GM18508 (cell line): ENCODE measurements at regions not wholly inside any gene's neighbourhood (a gene's known extent, or its start where the extent isn't known, plus 50 kb on each side); places are given as distances from the start of the nearest gene placed in this dataset.
"Not testable (repeated sequence)": the region's sequence is repeated elsewhere in the genome, so short reads cannot be mapped to it uniquely, and the experiment has no call there.

Experiments used
- ATAC-seq: cut with Tn5 transposase; IDR thresholded peaks from one replicate; pipeline ENCODE4 v1.9.1; 2021; ENCODE audit warnings: moderate number of reproducible peaks; ENCODE audit not compliant: insufficient read depth, unreplicated experiment

DNA sequence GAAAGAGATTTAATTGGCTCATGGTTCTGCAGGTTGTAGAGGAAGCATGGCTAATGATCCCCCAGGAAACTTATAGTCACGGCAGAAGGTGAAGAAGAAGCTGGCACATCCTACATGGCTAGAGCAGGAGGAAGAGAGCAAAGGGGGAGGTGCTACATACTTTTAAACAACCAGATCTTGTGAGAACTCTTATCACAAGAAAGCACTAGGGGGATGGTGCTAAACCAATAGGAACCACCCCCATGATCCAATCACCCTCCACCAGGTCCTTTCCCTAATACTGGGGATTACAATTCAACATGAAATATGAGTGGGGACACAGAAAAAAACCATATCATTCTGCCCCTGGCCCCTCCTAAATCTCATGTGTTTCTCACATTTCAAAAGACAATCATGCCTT lies 147.2 kb upstream of the EPB41L4A start:
- no peak for ATAC-seq

DNA sequence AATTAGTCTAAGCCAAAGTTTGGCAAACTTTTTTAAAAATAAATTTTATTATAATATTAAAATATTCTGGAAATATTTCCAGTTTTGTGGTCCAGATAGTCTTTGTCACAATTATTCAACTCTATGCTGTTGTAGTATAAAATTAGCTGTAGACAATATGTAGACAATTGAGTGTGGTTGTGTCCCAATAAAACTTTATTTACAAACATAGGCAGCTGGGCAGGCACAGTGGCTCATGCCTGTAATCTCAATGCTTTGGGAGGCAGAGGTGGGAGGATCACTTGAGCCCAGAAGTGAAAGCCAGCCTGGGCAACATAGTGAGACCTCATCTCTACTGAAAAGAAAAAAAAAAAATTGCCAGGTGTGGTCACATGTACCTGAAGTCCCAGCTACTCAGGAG lies 150.5 kb upstream of the EPB41L4A start:
- ATAC-seq = no peak

- ATAC-seq = no peak
Observed at GRCh38 chr5:112570708-112571444, 151.8 kb upstream of the EPB41L4A start.

DNA sequence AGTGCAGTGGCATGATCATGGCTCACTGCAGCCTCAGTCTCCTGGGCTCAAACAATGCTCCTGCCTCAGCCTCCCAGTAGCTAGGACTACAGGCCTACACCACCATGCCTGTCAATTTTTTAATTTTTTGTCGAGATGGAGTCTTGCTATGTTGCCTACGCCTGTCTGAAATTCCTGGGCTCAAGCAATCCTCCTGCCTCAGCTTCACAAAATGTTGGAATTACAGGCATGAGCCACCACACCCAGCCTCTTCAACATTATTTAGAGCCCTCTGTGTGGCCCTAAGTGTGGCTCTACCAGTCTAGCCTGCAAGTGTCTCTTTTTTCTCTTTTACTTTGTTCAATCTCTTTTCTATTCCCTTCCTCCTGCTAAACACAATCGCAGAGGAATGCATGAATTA lies 154.4 kb upstream of the EPB41L4A start:
- no peak for ATAC-seq

DNA sequence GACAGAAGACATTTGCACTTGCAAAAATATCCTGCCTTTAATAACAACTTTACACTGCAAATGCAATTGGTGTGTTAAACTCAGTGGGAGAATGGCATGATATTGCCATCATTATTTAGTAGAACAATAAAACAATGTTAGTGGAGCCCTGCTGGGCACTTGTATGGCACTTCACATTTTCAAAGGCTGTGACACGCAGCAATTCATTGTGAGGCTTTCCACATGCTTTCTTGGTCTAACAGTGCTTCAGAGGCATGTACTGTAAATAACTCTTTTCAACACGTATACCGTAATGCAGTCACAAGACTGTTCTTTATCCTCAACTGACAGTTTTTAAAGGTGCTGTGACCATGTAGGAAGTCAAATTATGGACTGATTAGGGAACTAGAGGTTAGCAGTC lies 155.5 kb upstream of the EPB41L4A start:
- no peak for ATAC-seq

- ATAC-seq = no peak
Observed at GRCh38 chr5:112576298-112576925, 157.3 kb upstream of the EPB41L4A start.

DNA sequence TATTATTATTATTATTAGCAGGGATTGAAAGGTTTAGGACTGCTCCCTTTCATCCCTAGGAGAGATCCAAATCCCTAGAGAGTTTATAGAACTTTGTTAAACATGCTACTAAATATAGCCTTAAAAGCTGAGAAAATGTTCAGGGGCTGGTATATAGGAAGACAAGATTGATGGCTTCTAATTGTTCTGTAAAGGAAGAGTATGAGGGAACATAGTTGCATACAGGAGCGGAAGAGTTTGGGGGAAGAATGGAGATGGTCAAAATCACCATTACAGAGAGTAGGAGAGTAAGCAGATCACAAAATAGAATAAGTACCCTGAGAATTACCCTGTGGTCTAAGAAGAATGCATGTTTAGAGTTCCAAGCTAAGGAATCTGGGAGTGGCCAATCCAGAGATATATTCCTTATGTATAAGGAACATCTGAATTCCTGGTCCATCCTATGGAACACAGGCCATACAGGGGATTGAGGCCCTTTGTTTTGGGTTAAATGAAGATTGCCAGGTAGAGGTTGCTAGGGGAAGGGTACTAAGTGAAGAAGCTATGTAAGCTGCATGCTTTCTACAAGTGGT lies 158.0 kb upstream of the APC start:
- no peak for ATAC-seq

DNA sequence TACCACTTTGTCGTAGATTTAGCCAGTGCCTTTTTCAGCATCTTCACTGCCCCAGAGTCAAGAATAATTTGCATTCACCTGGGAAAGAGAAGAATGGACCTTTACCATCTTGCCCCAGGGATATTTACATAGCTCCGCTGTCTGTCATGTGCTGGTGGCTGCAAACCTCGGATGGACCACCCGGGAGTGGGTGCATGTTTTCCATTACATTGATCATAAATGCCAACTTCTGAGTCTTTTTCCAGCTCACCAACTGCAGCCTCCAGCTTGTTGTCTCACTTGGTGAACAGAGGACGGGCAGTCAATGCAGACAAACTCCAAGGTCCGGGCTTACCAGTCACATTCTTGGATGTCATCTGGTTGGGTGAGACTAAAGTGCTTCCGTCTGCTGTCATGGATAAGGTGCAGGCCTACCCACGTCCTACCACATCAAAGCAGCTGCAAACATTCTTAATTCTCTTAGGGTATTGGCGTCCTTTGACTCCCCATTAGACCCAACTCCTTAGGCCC lies 155.8 kb upstream of the APC start:
- no peak for ATAC-seq

- ATAC-seq = no peak
Observed at GRCh38 chr5:112583166-112583565, 154.5 kb upstream of the APC start.

DNA sequence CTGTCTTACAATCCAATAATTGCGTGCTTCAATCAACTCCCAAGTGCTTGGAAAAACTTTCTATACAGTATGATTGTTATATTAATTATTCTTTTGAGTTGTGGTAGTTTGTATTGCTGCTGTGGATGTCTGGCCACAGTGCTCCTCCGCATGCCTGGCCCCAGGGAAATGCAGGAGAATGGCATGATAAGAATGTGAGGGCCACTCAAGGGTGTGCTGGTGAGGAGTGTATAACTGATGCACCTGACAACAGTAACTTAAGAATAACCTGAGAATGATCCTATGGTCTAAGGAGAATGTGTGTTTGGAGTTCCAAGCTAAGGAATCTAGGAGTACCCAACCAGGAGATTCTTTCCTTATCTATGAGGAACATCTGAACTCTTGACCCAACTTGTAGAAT lies 152.9 kb upstream of the APC start:
- no peak for ATAC-seq

DNA sequence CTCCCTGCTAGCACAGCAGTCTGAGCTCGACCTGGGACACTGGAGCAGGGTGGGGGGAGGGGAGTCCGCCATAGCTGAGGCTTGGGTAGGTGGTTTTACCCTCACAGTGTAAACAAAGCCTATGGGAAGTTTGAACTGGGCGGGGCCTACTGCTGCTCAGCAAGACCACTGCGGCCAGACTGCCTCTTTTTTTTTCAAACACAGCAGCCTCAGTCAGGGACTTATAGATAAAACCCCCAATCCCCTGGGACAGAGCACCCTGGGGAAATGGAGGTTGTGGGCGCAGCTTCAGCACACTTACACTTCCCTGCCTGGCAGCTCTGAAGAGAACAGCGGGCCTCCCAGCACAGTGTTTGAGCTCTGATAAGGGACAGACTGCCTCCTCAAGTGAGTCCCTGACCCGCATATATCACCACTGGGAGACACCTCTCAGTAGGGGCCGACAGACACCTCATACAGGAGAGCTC lies 151.1 kb upstream of the APC start:
- ATAC-seq = no peak

DNA sequence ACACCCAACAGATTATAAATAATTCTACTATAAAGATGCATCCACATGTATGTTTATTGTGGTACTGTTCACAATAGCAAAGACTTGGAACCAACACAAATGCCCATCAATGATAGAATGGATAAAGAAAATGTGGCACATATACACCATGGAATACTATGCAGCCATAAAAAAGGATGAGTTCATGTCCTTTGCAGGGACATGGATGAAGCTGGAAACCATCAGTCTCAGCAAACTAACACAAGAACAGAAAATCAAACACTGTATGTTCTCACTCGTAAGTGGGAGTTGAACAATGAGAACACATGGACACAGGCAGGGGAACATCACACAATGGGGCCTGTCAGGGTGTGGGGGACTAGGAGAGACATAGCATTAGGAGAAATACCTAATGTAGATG lies 146.8 kb upstream of the APC start:
- not testable (repeated sequence) for ATAC-seq

DNA sequence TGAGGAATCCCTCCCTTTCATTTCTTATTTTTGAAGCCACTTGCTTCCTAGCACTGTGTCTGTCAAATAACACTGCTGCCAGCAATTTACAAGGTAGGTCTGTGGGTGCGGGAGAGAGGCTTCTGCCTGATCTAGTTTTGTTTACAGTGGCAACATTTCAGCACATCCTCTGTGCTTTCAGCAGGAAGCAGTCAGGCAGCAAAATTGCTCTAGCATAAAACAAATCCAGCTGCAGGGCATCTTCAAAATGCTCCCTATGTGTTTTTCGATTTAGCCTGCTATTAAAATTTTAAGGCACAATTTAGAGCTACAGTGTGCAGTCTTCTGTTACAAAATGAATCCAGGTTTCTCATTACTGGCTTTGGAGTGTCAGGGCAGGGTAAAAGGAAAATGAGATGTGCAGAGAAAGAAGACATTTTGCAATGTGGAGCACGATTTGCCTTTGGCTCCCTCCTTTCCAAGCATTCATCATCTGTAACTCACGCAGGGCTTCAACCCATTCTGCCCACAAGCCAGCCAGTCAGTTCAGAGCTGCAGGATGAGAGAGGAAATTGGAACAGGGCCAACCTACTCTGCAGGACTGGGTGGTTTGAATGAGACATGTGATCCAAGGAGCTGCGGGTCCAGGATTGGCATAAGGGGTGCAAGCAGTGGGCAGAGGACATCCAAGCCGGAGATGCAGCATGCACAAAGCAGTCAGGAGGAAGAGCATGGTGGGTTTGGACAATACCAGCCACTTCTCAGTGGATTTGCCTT lies 143.4 kb upstream of the APC start:
- ATAC-seq = no peak

DNA sequence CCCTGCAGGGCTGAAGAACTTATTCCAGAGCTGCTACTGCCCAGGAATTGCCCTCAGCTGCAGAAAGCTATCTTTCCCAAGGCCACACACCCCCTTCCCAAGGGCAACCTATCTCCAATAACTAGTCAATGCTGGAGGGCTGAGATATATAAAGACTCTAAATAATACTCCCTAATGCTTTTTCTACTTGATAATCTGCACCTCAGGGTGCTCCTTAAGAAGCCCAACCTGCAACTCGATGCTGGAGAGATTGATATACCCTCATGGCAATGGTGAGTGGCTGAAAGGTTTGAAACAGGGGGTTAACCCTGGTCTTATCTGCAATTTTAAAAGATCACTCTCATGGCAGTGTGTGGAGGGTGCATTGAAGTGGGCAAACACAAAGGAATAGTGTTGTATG lies 142.7 kb upstream of the APC start:
- no peak for ATAC-seq

DNA sequence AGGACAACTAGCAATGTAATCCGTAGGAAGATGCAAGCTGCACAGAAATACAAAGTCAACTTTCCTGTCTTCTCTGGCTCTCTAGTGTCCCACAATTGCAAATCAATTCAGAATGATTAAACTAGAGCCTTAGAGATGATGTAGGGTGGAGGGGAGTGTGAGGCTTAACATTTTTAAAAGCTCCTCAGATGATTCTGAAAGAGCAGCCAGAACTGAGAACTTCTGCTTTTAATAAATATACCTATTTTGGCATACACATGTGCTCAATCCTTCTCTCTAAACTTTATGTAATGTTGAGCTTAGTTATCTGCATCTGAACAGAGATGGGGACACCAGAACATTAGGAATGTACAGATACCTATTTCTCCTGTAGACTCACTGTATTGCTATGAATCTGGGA lies 139.9 kb upstream of the APC start:
- no peak for ATAC-seq

- not testable (repeated sequence) for ATAC-seq
Observed at GRCh38 chr5:112600510-112600909, 137.2 kb upstream of the APC start.

DNA sequence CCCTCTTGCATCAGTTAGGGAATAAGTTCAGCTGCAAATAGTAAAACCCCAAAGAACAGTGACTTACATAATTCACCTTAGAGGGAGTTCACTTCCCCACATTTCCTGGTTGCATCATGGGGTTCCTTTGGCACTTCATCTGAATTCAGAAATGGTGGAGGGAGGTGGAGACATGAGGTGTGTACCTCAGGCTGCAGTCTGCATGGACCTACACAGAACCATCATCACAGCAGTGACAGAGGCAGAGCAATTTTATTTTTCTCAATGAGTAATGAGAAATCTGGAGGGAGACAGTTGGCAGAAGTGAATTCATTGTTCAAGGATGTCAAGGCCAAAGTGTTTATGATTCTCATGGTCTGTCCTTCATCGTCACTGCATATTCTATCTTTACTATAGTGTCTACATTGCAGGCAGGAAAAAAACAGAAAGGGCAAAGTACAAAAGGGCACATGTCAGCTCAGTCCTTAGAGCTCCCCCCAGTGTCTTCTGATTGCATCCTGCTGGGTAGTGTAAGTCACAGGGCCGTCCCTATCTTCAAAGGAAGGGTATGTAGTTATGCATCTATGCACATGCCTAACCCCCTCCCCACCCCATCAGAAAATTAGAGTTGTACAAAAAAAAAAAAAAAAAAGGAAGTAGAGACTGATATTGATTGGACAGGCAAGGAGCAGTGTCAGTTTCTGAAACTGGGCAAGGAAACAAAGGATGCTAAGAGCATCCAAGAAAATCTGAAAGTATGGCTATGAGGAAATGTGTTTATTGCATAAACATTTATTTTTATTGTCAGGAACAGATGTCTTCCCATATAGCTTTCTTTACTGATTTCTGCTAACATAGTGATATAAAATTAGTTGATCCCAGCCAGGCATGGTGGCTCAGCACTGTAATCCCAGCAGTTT lies 132.7 kb upstream of the APC start:
- peak; percentile 76 for ATAC-seq

GRCh38 chr5:112608975-112609374 lies 128.7 kb upstream of the APC start:
- ATAC-seq = no peak

GRCh38 chr5:112612663-112613062 lies 125.0 kb upstream of the APC start:
- no peak for ATAC-seq

GRCh38 chr5:112614285-112614684 lies 123.4 kb upstream of the APC start:
- no peak for ATAC-seq
